Endothelial cell (in vitro differentiated cells): ENCODE measurements at regions not wholly inside any gene's neighbourhood (a gene's known extent, or its start where the extent isn't known, plus 50 kb on each side); places are given as distances from the start of the nearest gene placed in this dataset.

Experiments used
- DNase-seq: peaks from one replicate; pipeline ENCODE4 v3.0.0; 2021; ENCODE audit warnings: low spot score
- H3K27ac Mint-ChIP-seq: one replicate; pipeline ENCODE4 v1.8.0; 2021; ENCODE audit warnings: mixed read lengths, inconsistent platforms; ENCODE audit not compliant: unreplicated experiment
- H3K27me3 Mint-ChIP-seq: one replicate; pipeline ENCODE4 v1.8.0; 2021; ENCODE audit warnings: mild to moderate bottlenecking, moderate library complexity, mixed read lengths, inconsistent platforms; ENCODE audit not compliant: unreplicated experiment
- H3K36me3 Mint-ChIP-seq: one replicate; pipeline ENCODE4 v1.8.0; 2021; ENCODE audit warnings: mild to moderate bottlenecking, low read depth, mixed read lengths, inconsistent platforms; ENCODE audit not compliant: unreplicated experiment
- H3K4me1 Mint-ChIP-seq: one replicate; pipeline ENCODE4 v1.8.0; 2021; ENCODE audit warnings: mild to moderate bottlenecking, mixed read lengths, inconsistent platforms; ENCODE audit not compliant: unreplicated experiment
- H3K4me3 Mint-ChIP-seq: one replicate; pipeline ENCODE4 v1.8.0; 2021; ENCODE audit warnings: mild to moderate bottlenecking, mixed read lengths, inconsistent platforms; ENCODE audit not compliant: unreplicated experiment
- H3K9me3 Mint-ChIP-seq: one replicate; pipeline ENCODE4 v1.8.0; 2021; ENCODE audit warnings: mixed read lengths, inconsistent platforms; ENCODE audit not compliant: unreplicated experiment
- TF ChIP-seq, protein P1 (sequence below): fragments of 200-600 bp; sonication (generic); IDR thresholded peaks from one replicate; pipeline ENCODE4 v1.5.0; 2021; ENCODE audit warnings: antibody characterized with exemption; ENCODE audit not compliant: unreplicated experiment

DNA sequence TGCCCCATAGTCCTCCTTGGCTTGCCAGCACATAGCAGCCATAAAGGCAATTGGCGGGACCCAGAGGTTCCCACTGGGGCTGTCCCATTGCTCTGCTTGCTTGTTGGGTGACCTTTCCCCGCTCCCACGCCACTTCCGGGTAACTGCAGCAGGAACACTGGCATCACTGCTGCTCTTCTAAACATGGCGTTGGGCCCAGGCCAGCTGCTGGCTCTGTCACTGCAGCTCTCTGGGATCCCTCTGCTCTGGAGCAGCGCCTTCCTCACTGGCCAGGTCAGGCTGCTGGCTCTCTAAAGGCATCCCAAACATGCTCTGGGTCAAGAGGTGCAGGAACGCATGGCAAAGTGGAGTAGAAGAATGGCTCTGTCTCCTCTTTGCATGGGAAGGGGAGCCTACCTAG is 92.9 kb downstream of the DRD1 start:
- peaks cover 8% of the 10 kb centered on the region for H3K27me3 Mint-ChIP-seq

DNA sequence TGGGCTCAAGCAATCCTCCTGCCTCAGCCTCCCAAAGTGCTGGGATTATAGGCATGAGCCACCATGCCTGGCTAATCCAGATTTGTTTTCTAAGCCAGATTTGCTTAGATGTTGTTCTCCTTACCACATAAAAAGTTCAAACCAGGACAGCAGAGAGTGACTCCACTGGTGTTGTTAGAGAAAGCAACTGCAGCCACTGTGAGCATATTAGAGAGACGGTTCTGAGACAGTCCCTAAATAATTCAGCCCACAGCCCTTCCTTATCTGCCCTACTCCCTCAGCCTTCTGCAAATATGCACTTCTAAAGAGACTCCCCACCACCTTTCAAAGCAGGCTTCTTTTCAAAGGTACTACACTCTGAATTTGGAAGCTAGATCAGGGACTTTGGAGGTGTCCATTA is 96.1 kb downstream of the DRD1 start:
- Mint-ChIP-seq H3K27ac (no peak overlapping the region), H3K4me1 (peaks cover 5% of the 10 kb centered on the region), H3K36me3 (no peaks in the 10 kb centered on the region), H3K27me3 (peaks cover 8% of the 10 kb centered on the region), H3K4me3 (no peak overlapping the region), H3K9me3 (no peaks in the 10 kb centered on the region)
- TF ChIP-seq, protein P1, sequence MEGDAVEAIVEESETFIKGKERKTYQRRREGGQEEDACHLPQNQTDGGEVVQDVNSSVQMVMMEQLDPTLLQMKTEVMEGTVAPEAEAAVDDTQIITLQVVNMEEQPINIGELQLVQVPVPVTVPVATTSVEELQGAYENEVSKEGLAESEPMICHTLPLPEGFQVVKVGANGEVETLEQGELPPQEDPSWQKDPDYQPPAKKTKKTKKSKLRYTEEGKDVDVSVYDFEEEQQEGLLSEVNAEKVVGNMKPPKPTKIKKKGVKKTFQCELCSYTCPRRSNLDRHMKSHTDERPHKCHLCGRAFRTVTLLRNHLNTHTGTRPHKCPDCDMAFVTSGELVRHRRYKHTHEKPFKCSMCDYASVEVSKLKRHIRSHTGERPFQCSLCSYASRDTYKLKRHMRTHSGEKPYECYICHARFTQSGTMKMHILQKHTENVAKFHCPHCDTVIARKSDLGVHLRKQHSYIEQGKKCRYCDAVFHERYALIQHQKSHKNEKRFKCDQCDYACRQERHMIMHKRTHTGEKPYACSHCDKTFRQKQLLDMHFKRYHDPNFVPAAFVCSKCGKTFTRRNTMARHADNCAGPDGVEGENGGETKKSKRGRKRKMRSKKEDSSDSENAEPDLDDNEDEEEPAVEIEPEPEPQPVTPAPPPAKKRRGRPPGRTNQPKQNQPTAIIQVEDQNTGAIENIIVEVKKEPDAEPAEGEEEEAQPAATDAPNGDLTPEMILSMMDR = no peak
- DNase-seq = no peak

More for the DNA sequence above, 92.9 kb downstream of the DRD1 start:
- no peak overlapping the region for H3K4me3 Mint-ChIP-seq
- no peak for DNase-seq
- H3K36me3 Mint-ChIP-seq = no peaks in the 10 kb centered on the region
- H3K27ac Mint-ChIP-seq = no peak overlapping the region
- H3K9me3 Mint-ChIP-seq = no peaks in the 10 kb centered on the region
- TF ChIP-seq, protein P1 = no peak
- H3K4me1 Mint-ChIP-seq = peaks cover 6% of the 10 kb centered on the region

DNA sequence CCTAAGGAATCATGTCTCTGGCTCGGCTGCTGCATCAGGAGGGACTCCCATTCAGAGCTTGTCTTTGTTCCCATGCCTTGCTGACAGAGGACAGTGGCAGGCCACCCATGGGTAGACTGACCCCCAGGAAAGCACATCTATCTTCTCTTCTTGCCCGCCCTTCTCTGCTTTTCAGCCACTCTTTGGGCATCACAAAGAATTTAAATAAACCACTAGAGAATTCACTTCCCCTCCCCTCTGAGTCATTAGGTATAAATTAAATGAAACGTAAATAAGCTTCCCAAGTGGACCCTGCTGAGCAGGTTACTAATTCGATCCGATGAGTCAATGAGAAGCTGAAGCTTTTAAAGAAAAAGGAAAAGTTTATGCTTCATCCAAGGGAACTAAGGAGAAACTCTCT is 97.0 kb downstream of the DRD1 start:
- Mint-ChIP-seq H3K4me1 (peaks cover 5% of the 10 kb centered on the region), H3K27ac (no peak overlapping the region), H3K36me3 (no peaks in the 10 kb centered on the region), H3K27me3 (peaks cover 8% of the 10 kb centered on the region), H3K9me3 (no peaks in the 10 kb centered on the region), H3K4me3 (no peak overlapping the region)
- TF ChIP-seq, protein P1 = no peak
- no peak for DNase-seq

DNA sequence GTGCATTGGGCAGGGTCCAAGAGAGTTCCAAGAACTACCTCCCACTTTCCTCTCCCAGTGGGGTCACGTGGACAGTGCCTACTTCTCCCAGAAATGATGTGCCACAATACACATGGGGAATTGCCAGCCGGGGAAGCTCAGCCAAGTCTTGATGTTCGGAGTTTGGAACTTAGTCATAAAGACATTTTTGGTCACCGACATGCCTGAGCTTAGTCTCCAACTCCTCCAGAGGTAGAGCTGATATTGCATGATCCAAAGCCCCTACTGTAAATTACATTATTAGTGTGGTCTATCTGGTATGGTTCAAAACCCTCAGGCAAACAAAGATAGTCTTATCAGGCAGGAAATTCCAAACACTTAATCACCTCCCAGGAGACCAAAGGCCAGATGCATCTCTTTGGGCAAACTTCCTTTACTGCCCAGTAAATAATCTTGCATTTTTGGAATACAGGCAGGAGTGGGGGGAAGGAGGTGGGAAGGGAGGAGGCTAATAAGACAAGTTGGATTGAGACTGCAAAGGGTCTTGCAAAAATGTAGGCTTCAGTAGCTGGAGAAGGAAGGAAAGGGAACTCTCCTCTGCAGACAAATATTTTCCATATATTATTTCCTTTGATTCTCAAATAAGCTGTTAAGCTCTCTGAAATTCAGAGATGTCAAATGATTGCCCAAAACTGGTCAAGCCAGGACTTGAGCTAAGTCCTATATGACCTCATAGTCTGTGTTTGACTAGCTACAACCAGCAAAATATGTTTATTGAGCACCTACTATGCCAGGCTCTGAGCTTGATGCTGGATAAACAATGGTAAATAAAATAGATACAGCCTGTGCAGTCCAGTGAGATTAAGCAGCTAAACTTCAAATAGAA is 99.4 kb downstream of the DRD1 start:
- H3K36me3 Mint-ChIP-seq = no peaks in the 10 kb centered on the region
- DNase-seq = no peak
- TF ChIP-seq, protein P1 = no peak
- peaks cover 5% of the 10 kb centered on the region for H3K4me1 Mint-ChIP-seq
- no peak overlapping the region for H3K4me3 Mint-ChIP-seq
- peaks cover 5% of the 10 kb centered on the region for H3K27me3 Mint-ChIP-seq
- H3K9me3 Mint-ChIP-seq = no peaks in the 10 kb centered on the region
- no peak overlapping the region for H3K27ac Mint-ChIP-seq

DNA sequence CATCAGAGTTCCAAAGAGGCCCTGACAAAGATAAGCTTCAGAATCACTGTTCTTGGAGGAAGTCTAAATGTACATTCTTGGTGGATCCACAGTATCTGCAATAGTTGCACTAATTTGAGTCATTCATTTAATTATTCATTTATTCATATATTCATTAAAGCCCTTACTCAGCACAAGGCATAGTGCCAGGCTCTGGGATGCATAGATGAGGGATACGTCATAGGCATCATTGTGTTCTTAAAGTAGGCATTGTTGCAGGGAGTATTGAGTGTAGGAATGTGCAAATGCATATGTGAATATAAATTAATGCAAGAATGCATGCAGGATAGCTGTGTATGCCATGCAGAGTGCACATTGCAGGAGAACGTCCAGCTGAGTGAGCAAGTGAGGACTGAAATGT is 100.7 kb downstream of the DRD1 start:
- Mint-ChIP-seq H3K36me3 (no peaks in the 10 kb centered on the region), H3K27me3 (peaks cover 2% of the 10 kb centered on the region), H3K4me1 (peaks cover 5% of the 10 kb centered on the region), H3K4me3 (no peak overlapping the region), H3K9me3 (no peaks in the 10 kb centered on the region), H3K27ac (no peak overlapping the region)
- TF ChIP-seq, protein P1 = no peak
- DNase-seq = no peak
